HG03521 (cell line): ENCODE measurements at regions not wholly inside any gene's neighbourhood (a gene's known extent, or its start where the extent isn't known, plus 50 kb on each side); places are given as distances from the start of the nearest gene placed in this dataset.

Experiments used
- ATAC-seq: cut with Tn5 transposase; IDR thresholded peaks from one replicate; pipeline ENCODE4 v1.9.1; 2021; ENCODE audit warnings: mild to moderate bottlenecking, moderate library complexity; ENCODE audit not compliant: unreplicated experiment

DNA sequence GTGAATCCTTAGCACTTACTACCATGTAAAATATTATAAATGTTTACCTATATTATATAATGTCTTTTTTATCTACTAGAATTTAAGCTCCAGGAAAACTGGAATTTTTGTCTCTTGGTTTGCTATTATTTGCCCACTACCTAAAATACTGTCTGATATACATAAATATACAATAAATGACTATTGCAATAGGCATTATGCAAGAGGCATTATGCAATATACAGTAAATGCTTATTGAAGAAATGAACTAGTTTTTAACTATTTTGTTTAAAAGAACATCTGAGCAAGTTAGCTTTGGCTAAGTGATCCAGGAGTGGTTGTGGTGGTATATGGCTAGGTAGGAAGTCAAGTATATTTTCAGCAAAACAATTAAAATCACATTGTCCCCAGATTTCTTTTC is 640.2 kb upstream of the PKN2 start:
- no peak for ATAC-seq

DNA sequence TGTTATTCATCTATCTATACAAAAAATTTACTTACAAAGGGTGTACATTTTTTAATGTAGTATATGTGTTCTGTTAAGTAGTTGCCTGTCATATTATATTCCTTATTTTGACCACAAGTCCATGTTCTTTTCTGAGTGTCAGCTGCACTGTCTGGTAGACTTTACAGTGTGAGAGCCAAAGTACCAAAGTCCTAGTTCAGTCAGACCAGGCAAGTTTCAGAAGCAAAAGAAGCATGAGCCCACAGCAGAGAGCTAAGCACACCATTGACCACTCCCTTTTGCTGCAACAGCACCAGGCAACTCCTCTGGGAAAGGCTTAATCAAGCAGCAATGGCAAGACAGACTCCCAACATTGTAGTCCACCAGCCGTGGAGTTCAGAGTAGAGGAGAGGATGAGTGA is 631.9 kb upstream of the PKN2 start:
- ATAC-seq, result no peak

DNA sequence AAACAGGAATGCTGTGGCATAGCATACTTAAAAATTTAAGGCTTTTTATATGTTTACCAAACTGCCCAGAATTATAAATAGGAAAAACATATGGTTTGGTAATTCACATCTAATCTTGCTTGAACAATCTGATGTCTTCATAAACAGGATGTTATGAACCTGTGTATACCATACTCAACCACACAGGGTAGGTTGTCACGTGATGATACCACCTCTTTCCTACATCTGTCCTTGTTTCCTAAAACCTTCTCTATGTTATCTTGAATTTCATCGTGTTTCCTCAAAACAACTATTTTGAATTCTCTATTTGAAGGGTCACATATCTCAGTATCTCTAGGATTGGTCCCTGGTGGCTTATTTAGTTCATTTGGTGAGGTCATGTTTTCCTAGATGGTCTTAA is 631.0 kb upstream of the PKN2 start:
- no peak for ATAC-seq

GRCh38 chr1:88056881-88057280 is 627.2 kb upstream of the PKN2 start:
- no peak for ATAC-seq

DNA sequence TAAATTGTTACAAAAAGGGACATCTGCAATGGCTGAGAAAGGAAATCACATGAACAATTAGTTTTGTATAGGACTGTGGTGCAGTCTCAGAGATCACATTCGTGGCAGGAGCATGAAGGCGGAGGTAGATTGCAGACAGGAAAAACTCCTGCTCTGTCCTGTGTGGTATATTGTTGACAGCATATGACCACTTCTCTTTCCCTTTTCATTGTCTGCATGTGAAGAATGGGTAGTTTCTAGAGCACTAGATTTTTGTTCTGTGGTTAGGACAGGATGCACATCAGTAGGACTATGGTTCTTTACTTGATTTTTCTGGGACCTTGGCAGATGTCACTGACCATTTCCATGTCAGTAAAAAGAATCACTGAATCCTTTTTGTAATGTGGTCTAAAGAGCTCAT is 625.9 kb upstream of the PKN2 start:
- no peak for ATAC-seq

DNA sequence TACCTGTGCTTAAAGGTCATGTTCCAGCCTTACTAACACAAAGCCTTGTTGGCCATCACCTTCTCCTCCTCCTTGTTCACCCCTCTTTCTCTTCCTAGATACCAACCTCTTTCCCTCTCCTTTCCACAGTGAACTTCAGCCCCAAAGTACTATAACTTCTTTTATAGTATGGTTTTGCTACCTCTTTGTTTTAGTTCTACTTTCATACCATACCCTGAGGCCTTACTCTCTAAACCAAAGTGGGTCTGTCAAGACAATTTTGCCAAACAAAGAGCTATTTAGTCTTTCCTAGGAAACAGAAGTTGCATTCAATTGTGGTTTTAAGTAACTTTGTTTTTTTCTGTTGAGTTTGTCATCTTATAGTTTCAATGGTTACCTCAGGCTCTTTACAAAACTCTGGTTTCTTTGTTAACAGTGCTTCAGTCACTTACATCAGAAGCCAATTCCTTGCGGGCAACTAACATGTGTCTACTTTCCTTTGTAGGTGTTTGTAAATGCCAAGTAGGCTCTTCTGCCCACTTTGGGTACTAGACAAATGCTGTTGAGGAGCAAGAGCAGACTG is 623.9 kb upstream of the PKN2 start:
- ATAC-seq, result no peak

DNA sequence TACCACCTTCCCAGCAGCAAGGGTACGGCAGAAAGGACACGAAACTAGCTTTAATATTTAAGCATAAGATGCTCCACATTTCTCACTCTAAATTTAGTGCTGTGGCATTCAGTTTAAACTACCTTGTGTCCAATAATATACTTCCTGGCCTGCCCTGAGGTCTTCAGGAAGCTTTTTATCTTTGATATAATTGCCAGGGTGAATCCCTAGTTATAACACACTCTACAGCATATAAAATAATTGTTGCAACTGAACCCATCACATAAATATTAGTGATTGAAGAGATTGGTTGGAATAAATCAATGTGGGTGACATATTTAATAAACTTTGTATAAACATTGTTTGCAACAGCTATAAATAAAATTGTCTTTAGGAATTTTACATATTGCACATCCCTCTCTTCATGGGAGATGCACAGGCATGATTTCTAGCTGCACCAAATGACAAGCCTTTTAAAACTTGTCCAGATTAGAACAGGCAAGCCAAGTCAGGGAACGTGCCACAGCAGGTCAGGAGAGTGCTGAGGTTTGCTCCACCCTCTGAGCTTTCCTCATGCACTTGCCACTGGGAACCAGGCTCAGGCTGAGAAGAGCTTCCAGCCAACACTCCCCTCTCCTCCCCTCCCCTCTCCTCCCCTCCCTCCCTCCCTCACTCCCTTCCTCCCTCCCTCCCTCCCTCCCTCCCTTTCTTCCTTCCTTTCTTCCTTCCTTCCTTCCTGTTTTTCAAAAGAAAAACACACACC is 623.2 kb upstream of the PKN2 start:
- no peak for ATAC-seq

GRCh38 chr1:88061492-88062177 is 622.4 kb upstream of the PKN2 start:
- peak; percentile 66 for ATAC-seq

- no peak for ATAC-seq
Measured at GRCh38 chr1:88062650-88063153, 621.4 kb upstream of the PKN2 start.

DNA sequence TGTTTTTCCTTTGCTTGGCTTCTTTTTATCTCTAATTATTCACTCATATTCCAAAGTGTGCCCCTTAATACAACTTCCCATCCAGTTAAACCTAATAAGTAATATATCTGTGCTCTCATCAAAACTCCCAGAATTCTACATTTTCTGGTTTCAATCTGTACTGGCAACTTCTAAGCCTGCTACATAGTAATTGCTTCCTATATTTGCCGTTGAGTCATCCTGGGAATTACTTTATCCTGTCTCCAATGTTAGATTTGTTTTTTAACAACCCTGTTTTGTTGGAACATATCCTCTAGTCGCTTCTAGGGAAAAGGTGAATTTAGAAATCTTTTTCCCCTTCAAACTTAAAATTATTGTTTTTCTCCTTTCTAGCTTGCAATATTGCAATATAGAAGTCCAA is 620.5 kb upstream of the PKN2 start:
- ATAC-seq, result no peak

DNA sequence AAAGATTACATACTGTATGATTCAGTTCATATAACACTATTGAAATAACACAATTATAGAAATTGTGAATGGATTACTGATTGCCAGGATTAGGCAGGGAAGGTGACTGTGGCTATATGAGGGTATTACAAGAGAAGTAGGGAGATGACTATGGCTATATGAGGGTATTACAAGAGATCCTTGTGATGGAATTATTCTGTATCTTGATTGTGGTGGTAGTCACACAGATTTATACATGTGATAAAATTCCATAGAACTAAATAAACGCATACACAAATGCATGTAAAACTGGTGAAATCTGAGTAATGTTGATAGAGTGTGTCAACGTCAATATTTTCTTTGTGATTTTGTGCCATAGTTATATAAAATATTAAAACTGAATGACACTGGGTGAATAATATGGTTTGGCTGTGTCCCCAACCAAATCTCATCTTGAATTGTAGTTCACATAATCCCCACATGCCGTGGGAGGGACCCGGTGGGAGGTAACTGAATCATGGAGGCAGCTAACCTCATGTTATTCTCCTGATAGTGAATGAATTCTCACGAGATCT is 615.6 kb upstream of the PKN2 start:
- no peak for ATAC-seq

GRCh38 chr1:88070956-88071355 is 613.1 kb upstream of the PKN2 start:
- no peak for ATAC-seq

- no peak for ATAC-seq
Measured at GRCh38 chr1:88074661-88075060, 609.4 kb upstream of the PKN2 start.

DNA sequence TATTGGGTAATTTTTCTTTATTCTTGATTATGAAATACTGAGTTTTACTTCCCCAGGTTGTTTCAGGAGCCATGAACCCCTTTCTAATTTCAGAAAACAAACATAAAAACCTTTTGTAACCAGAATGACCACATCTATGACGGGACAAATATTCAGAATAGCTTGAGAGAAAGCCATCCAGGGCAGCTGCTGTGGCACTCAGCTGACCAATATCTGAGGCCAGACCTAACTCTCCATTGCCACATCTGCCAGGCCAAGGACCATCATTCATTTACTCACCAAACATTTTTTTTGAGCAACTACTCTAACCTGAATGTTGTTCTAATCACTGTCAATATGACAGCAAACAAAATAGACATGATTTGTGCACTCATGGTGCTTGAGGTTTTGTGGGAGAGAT is 608.3 kb upstream of the PKN2 start:
- no peak for ATAC-seq

DNA sequence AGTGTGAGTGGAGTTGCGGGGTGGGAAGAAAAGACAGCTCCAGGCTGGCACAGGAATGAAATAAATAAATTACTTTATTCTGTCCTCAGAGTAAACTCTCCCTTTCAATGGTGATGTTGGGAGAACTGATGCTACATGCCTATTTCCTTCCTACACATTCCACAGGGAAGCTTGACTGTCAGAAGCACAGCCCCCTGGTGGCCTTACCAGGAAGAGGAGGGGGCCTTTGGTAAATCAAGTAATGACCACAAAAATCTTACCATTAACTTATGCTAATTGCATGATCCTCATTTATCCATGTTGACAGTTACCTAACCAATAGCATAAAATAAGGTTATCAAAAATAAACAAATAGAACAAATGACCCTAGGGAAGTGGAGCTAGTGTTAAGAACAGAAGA is 605.0 kb upstream of the PKN2 start:
- ATAC-seq, result no peak

GRCh38 chr1:88080875-88081274 is 603.2 kb upstream of the PKN2 start:
- no peak for ATAC-seq

DNA sequence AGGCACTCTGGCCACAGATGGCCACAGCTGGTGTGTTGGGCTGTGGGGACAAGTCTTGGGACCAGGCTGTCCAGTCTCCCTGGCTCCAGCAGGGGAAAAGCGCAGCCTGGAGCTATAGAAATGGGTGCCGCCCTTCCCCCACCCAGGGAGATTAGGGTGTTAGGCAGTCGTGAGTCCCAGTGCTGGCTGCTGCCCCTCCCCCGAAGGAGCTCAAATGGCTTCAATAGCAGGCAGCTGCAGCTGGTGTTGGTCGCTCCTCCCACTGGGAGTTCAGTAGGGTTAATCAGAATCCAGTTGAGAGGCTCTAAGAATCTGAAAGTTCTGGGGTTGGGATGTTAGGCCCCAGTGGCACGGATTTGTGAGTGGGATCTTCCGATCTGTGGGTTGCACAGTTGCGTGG is 595.6 kb upstream of the PKN2 start:
- ATAC-seq, result no peak

- no peak for ATAC-seq
Measured at GRCh38 chr1:88089961-88090360, 594.1 kb upstream of the PKN2 start.

- no peak for ATAC-seq
Measured at GRCh38 chr1:88098881-88099280, 585.2 kb upstream of the PKN2 start.

DNA sequence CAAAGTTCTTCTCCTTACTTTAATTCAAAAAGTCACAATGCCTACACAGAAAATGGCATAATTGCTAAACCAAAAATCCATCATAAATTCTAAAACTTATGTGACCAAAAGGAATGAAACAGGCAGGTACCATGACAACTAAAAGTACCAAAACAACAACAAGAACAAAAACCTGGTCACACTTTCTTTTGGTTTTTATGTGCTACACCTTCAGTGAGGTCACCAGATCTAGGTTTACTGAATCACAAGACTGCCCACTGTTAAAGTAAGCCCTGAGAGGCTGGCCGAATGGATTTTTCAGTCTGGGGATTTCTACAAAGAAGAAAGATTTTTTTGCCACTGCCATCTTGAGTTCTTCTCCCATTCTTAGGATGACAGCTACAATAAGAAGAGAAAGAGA is 583.0 kb upstream of the PKN2 start:
- no peak for ATAC-seq

- ATAC-seq, result no peak
Measured at GRCh38 chr1:88104236-88104635, 579.8 kb upstream of the PKN2 start.

- ATAC-seq, result no peak
Measured at GRCh38 chr1:88104886-88105285, 579.2 kb upstream of the PKN2 start.
